ENCODE measurements at regions not wholly inside any gene's neighbourhood (a gene's known extent, or its start where the extent isn't known, plus 50 kb on each side); places are given as distances from the start of the nearest gene placed in this dataset.
"Not testable (repeated sequence)": the region's sequence is repeated elsewhere in the genome, so short reads cannot be mapped to it uniquely, and the experiment has no call there.

DNA sequence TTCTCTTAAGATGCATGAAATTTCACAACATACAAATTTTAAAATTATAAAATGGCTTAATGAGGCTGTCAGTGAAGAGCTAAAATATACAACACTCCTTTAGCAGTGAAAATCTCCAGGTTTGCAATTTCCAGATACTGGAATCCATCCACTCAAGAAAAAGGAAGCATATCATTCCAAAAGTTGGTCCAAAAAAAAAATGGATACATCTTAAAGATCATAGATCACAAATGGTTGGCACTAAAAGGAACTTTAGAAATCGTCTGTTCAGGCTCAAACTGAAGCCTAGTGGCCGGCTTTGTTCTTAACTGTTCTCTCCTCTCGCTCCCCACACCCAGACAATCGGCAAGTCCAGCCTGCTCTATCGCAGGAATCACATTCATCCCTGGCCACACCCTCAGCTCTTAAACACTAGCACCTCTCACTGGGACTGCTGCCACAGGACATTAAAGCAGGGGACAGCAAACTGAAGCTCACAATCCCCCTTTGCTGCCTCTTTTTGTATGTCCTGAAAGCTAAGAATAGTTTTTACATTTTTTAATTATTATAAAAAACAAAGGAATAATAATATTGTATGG is 130.3 kb upstream of the CDIN1 start:
- Histone ChIP-seq H3K36me3 (no peaks in the 10 kb centered on the region), H3K9me3 (no peaks in the 10 kb centered on the region), H3K4me3 (ENCODE audit: low read depth, low read length) (no peak overlapping the region), H3K4me1 (no peaks in the 10 kb centered on the region), H3K27me3 (no peaks in the 10 kb centered on the region)
- DNase-seq: no peak
- TF ChIP-seq, protein P1, sequence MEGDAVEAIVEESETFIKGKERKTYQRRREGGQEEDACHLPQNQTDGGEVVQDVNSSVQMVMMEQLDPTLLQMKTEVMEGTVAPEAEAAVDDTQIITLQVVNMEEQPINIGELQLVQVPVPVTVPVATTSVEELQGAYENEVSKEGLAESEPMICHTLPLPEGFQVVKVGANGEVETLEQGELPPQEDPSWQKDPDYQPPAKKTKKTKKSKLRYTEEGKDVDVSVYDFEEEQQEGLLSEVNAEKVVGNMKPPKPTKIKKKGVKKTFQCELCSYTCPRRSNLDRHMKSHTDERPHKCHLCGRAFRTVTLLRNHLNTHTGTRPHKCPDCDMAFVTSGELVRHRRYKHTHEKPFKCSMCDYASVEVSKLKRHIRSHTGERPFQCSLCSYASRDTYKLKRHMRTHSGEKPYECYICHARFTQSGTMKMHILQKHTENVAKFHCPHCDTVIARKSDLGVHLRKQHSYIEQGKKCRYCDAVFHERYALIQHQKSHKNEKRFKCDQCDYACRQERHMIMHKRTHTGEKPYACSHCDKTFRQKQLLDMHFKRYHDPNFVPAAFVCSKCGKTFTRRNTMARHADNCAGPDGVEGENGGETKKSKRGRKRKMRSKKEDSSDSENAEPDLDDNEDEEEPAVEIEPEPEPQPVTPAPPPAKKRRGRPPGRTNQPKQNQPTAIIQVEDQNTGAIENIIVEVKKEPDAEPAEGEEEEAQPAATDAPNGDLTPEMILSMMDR (IDR thresholded peaks at IDR 0.05; ENCODE audit: low read depth, low read length): no peak

DNA sequence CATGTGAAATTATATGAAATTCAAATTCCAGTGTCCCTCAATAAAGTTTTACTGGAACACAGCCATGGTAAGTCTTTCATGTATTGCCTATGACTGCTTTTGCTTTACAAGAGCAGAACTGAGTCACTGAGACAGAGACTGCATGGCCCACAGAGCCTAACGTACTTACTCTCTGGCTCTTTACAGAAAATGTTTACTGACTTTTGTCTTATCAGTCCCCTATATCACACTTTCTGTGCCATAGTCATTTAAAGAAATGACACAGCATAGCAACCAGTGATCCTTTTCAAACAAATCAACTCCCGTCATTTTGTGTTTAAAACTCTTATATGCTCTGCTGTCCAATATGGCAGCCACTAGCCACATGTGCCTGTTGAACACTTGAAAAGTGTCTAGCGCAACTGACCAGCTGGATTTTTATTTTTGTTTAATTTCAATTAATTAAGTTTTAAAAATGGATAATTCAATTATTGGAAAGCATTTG is 129.7 kb upstream of the CDIN1 start:
- DNase-seq: no peak
- Histone ChIP-seq H3K9me3 (no peaks in the 10 kb centered on the region), H3K27me3 (no peaks in the 10 kb centered on the region), H3K4me3 (ENCODE audit: low read depth, low read length) (no peak overlapping the region), H3K36me3 (no peaks in the 10 kb centered on the region), H3K4me1 (no peaks in the 10 kb centered on the region)
- TF ChIP-seq, protein P1 (IDR thresholded peaks at IDR 0.05; ENCODE audit: low read depth, low read length): no peak

DNA sequence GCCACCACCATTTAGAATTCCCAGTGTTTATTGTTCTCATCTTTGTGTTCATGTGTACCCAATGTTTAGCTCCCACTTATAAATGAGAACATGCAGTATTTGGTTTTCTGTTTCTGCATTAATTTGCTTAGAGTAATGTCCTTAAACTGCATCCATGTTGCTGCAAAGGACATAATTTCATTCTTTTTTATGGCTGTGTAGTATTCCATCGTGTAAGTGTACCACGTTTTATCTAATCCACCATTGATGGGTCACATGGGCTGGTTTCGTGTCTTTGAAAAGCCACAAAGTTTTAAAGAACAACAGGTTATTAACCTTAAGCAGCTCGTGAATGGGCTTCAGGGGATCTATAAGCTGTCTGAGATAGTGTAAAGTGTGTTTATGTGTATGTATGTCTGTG is 125.2 kb upstream of the CDIN1 start:
- H3K9me3 ChIP-seq; H3K36me3 ChIP-seq; H3K4me1 ChIP-seq; H3K27me3 ChIP-seq; H3K4me3 ChIP-seq (ENCODE audit: low read depth, low read length); DNase-seq: not testable (repeated sequence)

DNA sequence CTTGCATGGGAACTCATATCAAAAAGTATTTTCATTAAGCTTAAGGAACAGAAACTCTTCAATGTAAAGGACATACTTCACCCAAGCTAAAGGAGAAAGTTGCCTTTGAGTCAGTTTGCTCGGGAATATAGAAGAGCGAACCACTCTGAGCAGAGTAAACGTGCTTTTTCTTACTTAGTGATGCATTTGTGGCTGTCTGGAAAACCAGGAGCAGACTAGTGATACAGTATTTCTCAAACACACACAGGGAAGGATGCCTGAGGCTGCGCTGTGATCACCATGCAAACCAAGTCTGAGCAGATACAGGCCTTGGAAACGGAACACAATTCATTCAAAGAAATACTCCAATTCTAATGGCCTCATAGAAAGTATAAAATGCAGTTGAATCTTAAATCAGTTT is 121.0 kb upstream of the CDIN1 start:
- Histone ChIP-seq H3K9me3 (no peaks in the 10 kb centered on the region; the same call in 1 of the 2 replicates), H3K4me1 (no peaks in the 10 kb centered on the region), H3K27me3 (no peaks in the 10 kb centered on the region), H3K4me3 (ENCODE audit: low read depth, low read length) (no peak overlapping the region), H3K36me3 (no peaks in the 10 kb centered on the region)
- TF ChIP-seq, protein P1 (IDR thresholded peaks at IDR 0.05; ENCODE audit: low read depth, low read length): no peak
- peak; percentile 19 for DNase-seq

DNA sequence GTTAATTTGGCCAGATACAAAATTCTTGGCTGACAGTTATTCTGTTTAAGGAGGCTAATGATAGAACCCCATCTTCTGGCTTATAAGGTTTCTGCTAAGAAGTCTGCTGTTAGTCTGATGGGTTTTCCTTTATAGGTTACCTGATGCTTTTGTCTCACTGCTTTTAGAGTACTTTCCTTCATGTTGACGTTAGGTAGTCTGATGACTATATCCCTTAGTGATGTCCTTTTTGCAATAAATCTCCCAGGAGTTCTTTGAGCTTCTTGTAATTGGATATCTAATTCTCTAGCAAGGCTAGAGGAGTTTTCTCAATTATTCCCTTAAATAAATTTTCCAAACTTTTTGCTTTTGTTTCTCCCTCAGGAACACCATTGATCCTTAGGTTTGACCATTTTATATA is 114.1 kb upstream of the CDIN1 start:
- no peak overlapping the region for H3K4me3 ChIP-seq (ENCODE audit: low read depth, low read length)
- TF ChIP-seq, protein P1 (IDR thresholded peaks at IDR 0.05; ENCODE audit: low read depth, low read length): no peak
- H3K9me3 ChIP-seq: no peaks in the 10 kb centered on the region; the same call in 1 of the 2 replicates
- H3K27me3 ChIP-seq: no peaks in the 10 kb centered on the region
- H3K4me1 ChIP-seq: no peaks in the 10 kb centered on the region
- no peaks in the 10 kb centered on the region for H3K36me3 ChIP-seq
- no peak for DNase-seq

DNA sequence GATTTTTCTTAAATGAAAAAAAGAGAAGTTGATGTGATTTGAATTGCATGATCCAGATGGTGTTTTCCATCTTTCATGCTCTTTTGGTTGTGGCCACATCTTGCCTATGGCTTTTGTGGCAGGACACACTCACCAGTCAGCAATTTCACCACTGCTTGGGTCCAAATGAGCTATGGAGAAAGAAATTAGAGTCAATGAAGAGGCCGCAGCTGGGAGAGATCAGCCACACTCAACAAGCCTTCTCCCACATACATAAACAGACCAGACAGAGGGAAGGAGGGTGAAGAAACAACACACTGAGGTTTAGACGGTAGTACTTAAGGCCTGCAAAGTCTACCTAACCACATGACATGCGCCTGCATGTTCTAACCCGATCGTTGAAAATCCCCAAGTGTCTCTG is 110.7 kb upstream of the CDIN1 start:
- TF ChIP-seq, protein P1 (IDR thresholded peaks at IDR 0.05; ENCODE audit: low read depth, low read length): no peak
- DNase-seq: no peak
- Histone ChIP-seq H3K27me3 (no peaks in the 10 kb centered on the region), H3K4me3 (ENCODE audit: low read depth, low read length) (no peak overlapping the region), H3K4me1 (no peaks in the 10 kb centered on the region), H3K36me3 (no peaks in the 10 kb centered on the region), H3K9me3 (no peaks in the 10 kb centered on the region)

All from BE2C (cell line).